22Rv1 (cell line): ENCODE measurements at regions not wholly inside any gene's neighbourhood (a gene's known extent, or its start where the extent isn't known, plus 50 kb on each side); places are given as distances from the start of the nearest gene placed in this dataset.

Source experiments
- ZFX ChIP-seq: fragments of 450-650 bp; IDR thresholded peaks from 2 replicates; pipeline ENCODE4 v1.6.1; 2017; ENCODE audit warnings: antibody characterized with exemption, borderline replicate concordance
- TF ChIP-seq, protein P1 (sequence below): fragments of 450-650 bp; IDR thresholded peaks from 2 replicates; pipeline ENCODE4 v1.5.1; 2017; ENCODE audit warnings: mild to moderate bottlenecking

DNA sequence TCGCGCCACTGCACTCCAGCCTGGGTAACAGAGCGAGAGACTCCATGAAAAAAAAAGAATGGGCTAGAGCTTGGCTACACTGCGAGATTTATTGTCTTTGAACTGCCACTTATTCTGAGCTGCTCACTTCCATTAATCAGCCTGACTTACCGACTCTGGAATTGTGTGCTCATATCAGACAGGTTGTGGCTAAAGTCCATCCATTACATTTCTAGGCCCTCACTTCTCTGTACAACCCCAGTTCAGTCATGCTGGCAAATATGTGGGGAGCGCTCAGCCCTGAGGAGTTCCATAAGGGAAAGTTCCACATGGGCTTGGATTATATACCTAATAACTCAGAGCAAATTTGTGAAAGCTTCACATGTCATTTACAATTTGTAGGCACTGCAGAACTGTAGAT lies 270.6 kb downstream of the TRIML1 start:
- TF ChIP-seq, protein P1, sequence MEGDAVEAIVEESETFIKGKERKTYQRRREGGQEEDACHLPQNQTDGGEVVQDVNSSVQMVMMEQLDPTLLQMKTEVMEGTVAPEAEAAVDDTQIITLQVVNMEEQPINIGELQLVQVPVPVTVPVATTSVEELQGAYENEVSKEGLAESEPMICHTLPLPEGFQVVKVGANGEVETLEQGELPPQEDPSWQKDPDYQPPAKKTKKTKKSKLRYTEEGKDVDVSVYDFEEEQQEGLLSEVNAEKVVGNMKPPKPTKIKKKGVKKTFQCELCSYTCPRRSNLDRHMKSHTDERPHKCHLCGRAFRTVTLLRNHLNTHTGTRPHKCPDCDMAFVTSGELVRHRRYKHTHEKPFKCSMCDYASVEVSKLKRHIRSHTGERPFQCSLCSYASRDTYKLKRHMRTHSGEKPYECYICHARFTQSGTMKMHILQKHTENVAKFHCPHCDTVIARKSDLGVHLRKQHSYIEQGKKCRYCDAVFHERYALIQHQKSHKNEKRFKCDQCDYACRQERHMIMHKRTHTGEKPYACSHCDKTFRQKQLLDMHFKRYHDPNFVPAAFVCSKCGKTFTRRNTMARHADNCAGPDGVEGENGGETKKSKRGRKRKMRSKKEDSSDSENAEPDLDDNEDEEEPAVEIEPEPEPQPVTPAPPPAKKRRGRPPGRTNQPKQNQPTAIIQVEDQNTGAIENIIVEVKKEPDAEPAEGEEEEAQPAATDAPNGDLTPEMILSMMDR: no peak
- TF ChIP-seq ZFX: no peak
